ENCODE measurements at regions not wholly inside any gene's neighbourhood (a gene's known extent, or its start where the extent isn't known, plus 50 kb on each side); places are given as distances from the start of the nearest gene placed in this dataset.

GRCh38 chr1:34648501-34648900, 106.3 kb upstream of the GJB5 start:
- Histone ChIP-seq H3K36me3 (replicated peaks; ENCODE audit: low read depth, low read length) (no peaks in the 10 kb centered on the region), H3K9me3 (ENCODE audit: insufficient read depth, low read length) (no peaks in the 10 kb centered on the region), H3K4me3 (ENCODE audit: low read length) (no peak overlapping the region), H2AFZ (ENCODE audit: low read depth, low read length) (no peak overlapping the region), H3K27me3 (ENCODE audit: low read depth, low read length) (peaks cover 14% of the 10 kb centered on the region), H3K4me2 (ENCODE audit: low read length) (no peak overlapping the region), H3K9ac (ENCODE audit: low read length) (no peak overlapping the region), H3K79me2 (ENCODE audit: low read length) (no peaks in the 10 kb centered on the region), H3K27ac (ENCODE audit: low read length) (no peak overlapping the region), H4K20me1 (ENCODE audit: insufficient read depth, low read length) (no peaks in the 10 kb centered on the region), H3K4me1 (ENCODE audit: low read length) (no peaks in the 10 kb centered on the region)
- TF ChIP-seq CTCF (IDR thresholded peaks at IDR 0.05; ENCODE audit: low read depth, low read length), result no peak
- no peak for TF ChIP-seq EZH2phosphoT487 (IDR thresholded peaks at IDR 0.05; ENCODE audit: low read depth)

GRCh38 chr1:34650090-34650489, 104.8 kb upstream of the GJB5 start:
- no peak for TF ChIP-seq CTCF (IDR thresholded peaks at IDR 0.05; ENCODE audit: low read depth, low read length)
- TF ChIP-seq EZH2phosphoT487 (IDR thresholded peaks at IDR 0.05; ENCODE audit: low read depth), result no peak
- Histone ChIP-seq H3K9me3 (ENCODE audit: insufficient read depth, low read length) (no peaks in the 10 kb centered on the region), H3K4me2 (ENCODE audit: low read length) (no peak overlapping the region), H3K4me3 (ENCODE audit: low read length) (no peak overlapping the region), H2AFZ (ENCODE audit: low read depth, low read length) (no peak overlapping the region), H3K27me3 (ENCODE audit: low read depth, low read length) (peaks cover 14% of the 10 kb centered on the region), H3K27ac (ENCODE audit: low read length) (no peak overlapping the region), H3K9ac (ENCODE audit: low read length) (no peak overlapping the region), H4K20me1 (ENCODE audit: insufficient read depth, low read length) (no peaks in the 10 kb centered on the region), H3K36me3 (replicated peaks; ENCODE audit: low read depth, low read length) (no peaks in the 10 kb centered on the region), H3K4me1 (ENCODE audit: low read length) (no peaks in the 10 kb centered on the region), H3K79me2 (ENCODE audit: low read length) (no peaks in the 10 kb centered on the region)

- no peak for TF ChIP-seq EZH2phosphoT487 (IDR thresholded peaks at IDR 0.05; ENCODE audit: low read depth)
- no peak for TF ChIP-seq CTCF (IDR thresholded peaks at IDR 0.05; ENCODE audit: low read depth, low read length)
- Histone ChIP-seq H3K36me3 (replicated peaks; ENCODE audit: low read depth, low read length) (no peaks in the 10 kb centered on the region), H3K9ac (ENCODE audit: low read length) (no peak overlapping the region), H3K27me3 (ENCODE audit: low read depth, low read length) (peaks cover 14% of the 10 kb centered on the region), H3K4me2 (ENCODE audit: low read length) (no peak overlapping the region), H3K79me2 (ENCODE audit: low read length) (no peaks in the 10 kb centered on the region), H3K9me3 (ENCODE audit: insufficient read depth, low read length) (no peaks in the 10 kb centered on the region), H3K4me1 (ENCODE audit: low read length) (peaks cover 5% of the 10 kb centered on the region; the same call in 1 of the 2 replicates), H2AFZ (ENCODE audit: low read depth, low read length) (no peak overlapping the region), H3K27ac (ENCODE audit: low read length) (no peak overlapping the region), H4K20me1 (ENCODE audit: insufficient read depth, low read length) (no peaks in the 10 kb centered on the region), H3K4me3 (ENCODE audit: low read length) (no peak overlapping the region)
Observed at GRCh38 chr1:34650800-34651199, 104.0 kb upstream of the GJB5 start.

GRCh38 chr1:34653110-34653509, 101.7 kb upstream of the GJB5 start:
- H3K4me1 ChIP-seq (ENCODE audit: low read length), result peaks cover 5% of the 10 kb centered on the region; the same call in 1 of the 2 replicates
- no peaks in the 10 kb centered on the region for H3K9me3 ChIP-seq (ENCODE audit: insufficient read depth, low read length)
- H3K27me3 ChIP-seq (ENCODE audit: low read depth, low read length), result peaks cover 6% of the 10 kb centered on the region; the same call in 1 of the 2 replicates
- no peak overlapping the region for H3K27ac ChIP-seq (ENCODE audit: low read length)
- H3K36me3 ChIP-seq (replicated peaks; ENCODE audit: low read depth, low read length), result no peaks in the 10 kb centered on the region
- no peaks in the 10 kb centered on the region for H4K20me1 ChIP-seq (ENCODE audit: insufficient read depth, low read length)
- no peak for TF ChIP-seq EZH2phosphoT487 (IDR thresholded peaks at IDR 0.05; ENCODE audit: low read depth)
- TF ChIP-seq CTCF (IDR thresholded peaks at IDR 0.05; ENCODE audit: low read depth, low read length), result no peak
- no peak overlapping the region for H3K9ac ChIP-seq (ENCODE audit: low read length)
- H3K4me2 ChIP-seq (ENCODE audit: low read length), result no peak overlapping the region
- H3K4me3 ChIP-seq (ENCODE audit: low read length), result no peak overlapping the region
- no peak overlapping the region for H2AFZ ChIP-seq (ENCODE audit: low read depth, low read length)
- H3K79me2 ChIP-seq (ENCODE audit: low read length), result no peaks in the 10 kb centered on the region

All from OCI-LY3 (cell line).